GM12872 (cell line): ENCODE measurements at regions not wholly inside any gene's neighbourhood (a gene's known extent, or its start where the extent isn't known, plus 50 kb on each side); places are given as distances from the start of the nearest gene placed in this dataset.

ENCODE experiments used
- CTCF ChIP-seq: IDR thresholded peaks from 3 replicates; pipeline ENCODE4 v1.5.1; 2011; ENCODE audit warnings: low read depth, mild to moderate bottlenecking, low read length, moderate library complexity; ENCODE audit not compliant: insufficient read depth

- TF ChIP-seq CTCF: no peak
These were observed 86.7 kb upstream of the ZNF716 start for GRCh38 chr7:57363321-57363720.

GRCh38 chr7:57364933-57365710, 84.9 kb upstream of the ZNF716 start:
- TF ChIP-seq CTCF: no peak

GRCh38 chr7:57367171-57367570, 82.8 kb upstream of the ZNF716 start:
- no peak for TF ChIP-seq CTCF

- TF ChIP-seq CTCF: no peak
These were observed 79.8 kb upstream of the ZNF716 start for GRCh38 chr7:57370066-57370738.

GRCh38 chr7:57370739-57371098, 79.3 kb upstream of the ZNF716 start:
- no peak for TF ChIP-seq CTCF

GRCh38 chr7:57375783-57376182, 74.2 kb upstream of the ZNF716 start:
- no peak for TF ChIP-seq CTCF

GRCh38 chr7:57381581-57381980, 68.4 kb upstream of the ZNF716 start:
- TF ChIP-seq CTCF: no peak
